ENCODE measurements at regions not wholly inside any gene's neighbourhood (a gene's known extent, or its start where the extent isn't known, plus 50 kb on each side); places are given as distances from the start of the nearest gene placed in this dataset.
"Not testable (repeated sequence)": the region's sequence is repeated elsewhere in the genome, so short reads cannot be mapped to it uniquely, and the experiment has no call there.

GRCh38 chr7:39984-40740 lies 152.2 kb upstream of the FAM20C start:
- TF ChIP-seq BCL3, HDAC2 (IDR thresholded peaks at IDR 0.05): not testable (repeated sequence)
